GM12891 (cell line): ENCODE measurements at regions not wholly inside any gene's neighbourhood (a gene's known extent, or its start where the extent isn't known, plus 50 kb on each side); places are given as distances from the start of the nearest gene placed in this dataset.

ENCODE experiments used
- POLR2A ChIP-seq: IDR thresholded peaks from 2 replicates; pipeline ENCODE4 v1.6.1; 2011; ENCODE audit warnings: low read depth, low read length, control low read depth
- POLR2AphosphoS5 ChIP-seq: IDR thresholded peaks from 2 replicates; pipeline ENCODE4 v1.6.1; 2011; ENCODE audit warnings: low read depth, low read length, control low read depth

DNA sequence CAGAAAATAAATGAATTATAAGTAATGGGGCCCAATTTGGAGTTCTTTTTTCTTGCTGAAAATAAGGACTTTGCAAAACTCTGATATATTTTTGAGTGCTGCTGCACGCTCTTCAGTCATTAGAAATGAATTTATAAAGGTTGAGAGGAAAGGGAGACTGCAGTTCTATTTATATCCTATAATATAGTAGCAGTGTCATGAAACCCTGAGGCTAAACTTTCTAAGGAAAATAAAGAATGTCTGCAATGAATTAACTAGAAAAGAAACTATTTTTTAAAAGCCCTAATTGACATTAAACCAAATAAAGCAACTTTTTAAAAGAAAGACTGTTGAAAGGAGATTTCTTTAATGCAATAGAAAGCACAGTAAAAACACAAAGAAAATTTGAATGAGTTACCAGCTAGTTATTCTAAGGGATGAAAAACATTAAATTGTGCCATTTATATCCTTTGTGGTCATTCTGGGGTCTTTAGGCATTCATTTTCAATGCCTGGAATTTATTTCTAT, 1072.8 kb upstream of the TMEFF2 start:
- no peak for TF ChIP-seq POLR2A
- TF ChIP-seq POLR2AphosphoS5: no peak
